ENCODE measurements at regions not wholly inside any gene's neighbourhood (a gene's known extent, or its start where the extent isn't known, plus 50 kb on each side); places are given as distances from the start of the nearest gene placed in this dataset.

DNA sequence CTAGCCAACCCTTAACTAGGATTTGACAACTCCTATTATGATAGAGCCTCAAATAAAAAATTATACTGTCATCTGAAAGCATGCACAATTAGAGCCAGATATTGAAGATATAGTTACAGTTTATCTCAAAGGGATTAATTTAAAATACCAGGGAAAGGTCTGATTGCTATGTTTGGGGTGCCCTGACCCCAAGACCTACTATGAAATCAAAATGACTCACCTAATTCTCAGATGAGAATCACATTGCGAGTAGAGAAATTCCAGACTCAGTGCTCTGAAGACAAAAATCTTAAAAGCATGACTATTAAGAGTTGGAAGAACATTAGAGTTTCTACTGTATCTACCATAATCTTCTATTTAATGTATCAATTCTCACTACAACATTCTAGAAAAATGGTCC lies 297.1 kb downstream of the AHR start:
- TF ChIP-seq CTCF (IDR thresholded peaks at IDR 0.05) (no peak), POLR2AphosphoS5 (IDR thresholded peaks at IDR 0.05) (no peak)

Measured in esophagus muscularis mucosa (tissue), 3 donors.